Body of pancreas (tissue), 4 donors: ENCODE measurements at regions not wholly inside any gene's neighbourhood (a gene's known extent, or its start where the extent isn't known, plus 50 kb on each side); places are given as distances from the start of the nearest gene placed in this dataset.

Source experiments
- CTCF ChIP-seq, 7 experiments: fragments of 450-650 bp in 4 of 7; fragments of 200-600 bp in 3 of 7; sonication (generic) in 3 of 7; IDR thresholded peaks; one replicate each; pipeline ENCODE4 v1.5.1; 2016 to 2019; ENCODE audit warnings: antibody characterized with exemption in 7 of 7
- POLR2A ChIP-seq, 3 donors: fragments of 450-650 bp; IDR thresholded peaks; one replicate each; pipeline ENCODE4 v1.6.1; 2016; ENCODE audit warnings: antibody characterized with exemption in 3 of 3, mild to moderate bottlenecking in 2 of 3

GRCh38 chr22:27507935-27508526, 293.5 kb downstream of the MN1 start:
- TF ChIP-seq CTCF (IDR thresholded peaks at IDR 0.05) (no peak), POLR2A (IDR thresholded peaks at IDR 0.05) (no peak)
